HK-2 (cell line): ENCODE measurements at regions not wholly inside any gene's neighbourhood (a gene's known extent, or its start where the extent isn't known, plus 50 kb on each side); places are given as distances from the start of the nearest gene placed in this dataset.

ENCODE experiments used
- DNase-seq: peaks from one replicate; pipeline ENCODE4 v3.0.0-alpha.2; 2018; ENCODE audit not compliant: unreplicated experiment

GRCh38 chr2:5482929-5483331 lies 209.3 kb upstream of the SOX11 start:
- DNase-seq = no peak

GRCh38 chr2:5484868-5485267 lies 207.3 kb upstream of the SOX11 start:
- no peak for DNase-seq

- DNase-seq = no peak
Observed at GRCh38 chr2:5491523-5491922, 200.7 kb upstream of the SOX11 start.

- DNase-seq = no peak
Observed at GRCh38 chr2:5493256-5493655, 198.9 kb upstream of the SOX11 start.

GRCh38 chr2:5494212-5494611 lies 198.0 kb upstream of the SOX11 start:
- DNase-seq = no peak

GRCh38 chr2:5495586-5495985 lies 196.6 kb upstream of the SOX11 start:
- DNase-seq = no peak

GRCh38 chr2:5497874-5498273 lies 194.3 kb upstream of the SOX11 start:
- no peak for DNase-seq

- DNase-seq = no peak
Observed at GRCh38 chr2:5501807-5502206, 190.4 kb upstream of the SOX11 start.

- DNase-seq = no peak
Observed at GRCh38 chr2:5502385-5502784, 189.8 kb upstream of the SOX11 start.

GRCh38 chr2:5504756-5505155 lies 187.4 kb upstream of the SOX11 start:
- no peak for DNase-seq

GRCh38 chr2:5507367-5507766 lies 184.8 kb upstream of the SOX11 start:
- no peak for DNase-seq

GRCh38 chr2:5509362-5509761 lies 182.8 kb upstream of the SOX11 start:
- DNase-seq = no peak

GRCh38 chr2:5510082-5510481 lies 182.1 kb upstream of the SOX11 start:
- no peak for DNase-seq

GRCh38 chr2:5515693-5516092 lies 176.5 kb upstream of the SOX11 start:
- DNase-seq = no peak

GRCh38 chr2:5519286-5519685 lies 172.9 kb upstream of the SOX11 start:
- DNase-seq = no peak

GRCh38 chr2:5520463-5520972 lies 171.7 kb upstream of the SOX11 start:
- no peak for DNase-seq

GRCh38 chr2:5521461-5521860 lies 170.7 kb upstream of the SOX11 start:
- DNase-seq = no peak

GRCh38 chr2:5524551-5524950 lies 167.6 kb upstream of the SOX11 start:
- no peak for DNase-seq

GRCh38 chr2:5528706-5529105 lies 163.5 kb upstream of the SOX11 start:
- no peak for DNase-seq

GRCh38 chr2:5530011-5530696 lies 162.0 kb upstream of the SOX11 start:
- no peak for DNase-seq

- DNase-seq = no peak
Observed at GRCh38 chr2:5535301-5535700, 156.9 kb upstream of the SOX11 start.

GRCh38 chr2:5537180-5537688 lies 154.9 kb upstream of the SOX11 start:
- no peak for DNase-seq

- no peak for DNase-seq
Observed at GRCh38 chr2:5538313-5538712, 153.9 kb upstream of the SOX11 start.

GRCh38 chr2:5538772-5539171 lies 153.4 kb upstream of the SOX11 start:
- no peak for DNase-seq
